ENCODE measurements at regions not wholly inside any gene's neighbourhood (a gene's known extent, or its start where the extent isn't known, plus 50 kb on each side); places are given as distances from the start of the nearest gene placed in this dataset.
"Not testable (repeated sequence)": the region's sequence is repeated elsewhere in the genome, so short reads cannot be mapped to it uniquely, and the experiment has no call there.

DNA sequence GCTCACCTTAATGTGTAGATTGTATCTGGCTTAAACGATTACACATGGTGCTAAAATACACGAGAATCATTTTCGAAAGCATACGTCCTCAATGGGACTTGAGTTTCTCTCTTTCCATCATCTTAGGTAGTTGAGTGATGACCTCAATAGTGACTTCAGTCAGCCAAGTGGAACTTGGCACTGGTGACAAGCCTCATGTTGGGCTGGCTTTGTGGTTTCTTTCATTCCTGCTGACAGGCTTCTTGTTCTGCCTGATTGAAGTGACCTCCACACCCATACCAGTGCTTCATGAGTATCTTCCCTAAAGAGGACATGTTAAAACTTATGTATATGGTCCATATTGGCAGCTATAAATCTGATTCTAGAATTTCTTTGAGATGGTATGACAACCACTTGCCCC is 159.1 kb upstream of the WDR1 start:
- no peak for DNase-seq (ENCODE audit: low spot score)

DNA sequence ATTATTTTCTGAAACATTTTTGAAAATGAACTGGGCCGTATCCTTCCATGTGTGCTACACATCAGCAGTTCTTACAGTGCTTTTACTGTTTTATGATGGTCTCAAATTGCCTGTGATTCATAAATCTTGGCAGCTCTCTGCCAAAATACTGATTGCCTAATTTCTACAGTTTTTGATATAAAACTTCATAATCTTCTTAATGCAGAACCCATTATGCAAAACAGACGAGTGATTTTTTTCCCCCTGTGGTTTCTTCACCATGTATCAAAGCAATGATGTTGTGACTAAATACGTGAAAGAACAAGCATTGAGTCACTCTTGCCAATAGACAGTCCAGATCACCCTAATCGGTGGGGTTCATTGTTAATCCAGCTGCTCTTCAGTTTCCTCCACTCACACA is 156.4 kb upstream of the WDR1 start:
- DNase-seq (ENCODE audit: low spot score), result no peak

DNA sequence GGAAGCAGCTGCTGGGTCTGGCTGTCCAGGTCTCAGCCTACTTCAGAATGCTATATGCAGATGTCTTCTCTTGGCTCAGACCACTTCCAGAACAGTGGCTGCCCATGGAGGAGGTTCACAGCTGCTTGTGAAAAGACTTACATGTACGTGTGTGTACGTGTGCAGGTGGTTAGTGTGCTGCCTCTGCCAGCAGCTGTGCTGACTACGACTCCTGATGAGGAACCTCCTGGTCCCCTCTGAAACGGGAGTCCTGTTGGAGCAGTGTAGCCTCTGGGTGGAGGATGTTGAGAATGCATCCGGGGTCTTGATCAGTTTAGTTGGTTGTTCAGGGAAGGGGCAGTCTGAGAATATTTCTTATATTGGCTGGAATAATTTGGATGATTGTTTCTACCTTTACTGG is 155.9 kb upstream of the WDR1 start:
- DNase-seq (ENCODE audit: low spot score), result no peak

DNA sequence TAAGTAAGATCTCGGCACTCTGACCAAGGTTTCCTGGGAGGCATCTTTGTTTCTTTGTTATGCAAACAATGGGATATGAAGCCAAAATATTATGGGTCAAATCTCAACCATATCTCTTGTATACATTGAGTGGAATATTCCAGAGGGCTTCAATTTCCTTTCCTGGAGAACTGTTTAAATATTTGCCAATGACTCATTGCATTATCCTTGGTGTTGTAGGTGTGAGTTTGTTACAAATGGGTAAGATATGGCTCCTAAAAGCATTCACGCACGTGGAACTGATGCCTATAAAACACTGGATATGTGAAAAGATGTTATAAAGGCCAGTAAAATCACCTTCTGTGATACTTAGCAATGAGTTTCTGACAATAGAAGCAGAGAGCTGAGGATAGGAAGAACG is 150.5 kb upstream of the WDR1 start:
- no peak for DNase-seq (ENCODE audit: low spot score)

DNA sequence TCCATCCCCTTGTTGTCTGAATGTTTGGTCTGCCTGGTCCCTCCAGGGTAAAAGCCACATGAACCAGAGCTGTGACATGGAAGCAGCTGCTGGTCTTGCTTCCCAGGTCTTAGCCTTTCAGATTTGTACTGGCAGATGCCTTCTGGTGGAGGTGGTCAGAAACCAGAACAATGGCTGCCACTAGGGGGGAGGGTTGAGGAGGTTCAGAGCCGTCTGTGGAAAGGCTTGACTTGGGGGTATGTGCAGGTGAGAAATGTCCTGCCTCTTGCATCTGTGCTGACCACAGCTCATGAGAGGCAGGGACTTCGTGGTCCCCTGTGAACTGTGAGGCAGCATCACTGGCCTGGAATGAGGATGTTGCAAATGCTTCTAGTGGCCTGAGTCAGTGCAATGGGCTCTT is 144.2 kb upstream of the WDR1 start:
- DNase-seq (ENCODE audit: low spot score), result no peak

DNA sequence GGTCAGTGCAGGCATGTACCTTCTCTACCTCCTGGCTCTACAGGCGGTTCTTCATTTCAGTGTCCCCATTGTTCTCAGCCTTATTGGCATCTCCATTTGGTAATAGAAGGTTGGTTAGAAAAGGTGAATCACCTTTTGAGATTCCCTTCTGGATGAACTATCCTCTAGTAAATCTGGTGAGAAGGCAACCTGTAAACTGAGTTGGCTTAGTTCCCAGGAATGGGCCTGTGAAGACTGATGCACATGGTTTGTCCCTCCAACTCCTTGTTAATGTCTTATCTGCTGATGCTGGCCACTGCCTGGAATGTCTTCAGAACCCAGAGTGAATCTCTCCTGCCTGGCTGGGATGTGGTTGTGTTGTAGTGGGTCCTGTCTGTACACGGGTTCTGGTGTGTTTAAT is 143.4 kb upstream of the WDR1 start:
- no peak for DNase-seq (ENCODE audit: low spot score)

DNA sequence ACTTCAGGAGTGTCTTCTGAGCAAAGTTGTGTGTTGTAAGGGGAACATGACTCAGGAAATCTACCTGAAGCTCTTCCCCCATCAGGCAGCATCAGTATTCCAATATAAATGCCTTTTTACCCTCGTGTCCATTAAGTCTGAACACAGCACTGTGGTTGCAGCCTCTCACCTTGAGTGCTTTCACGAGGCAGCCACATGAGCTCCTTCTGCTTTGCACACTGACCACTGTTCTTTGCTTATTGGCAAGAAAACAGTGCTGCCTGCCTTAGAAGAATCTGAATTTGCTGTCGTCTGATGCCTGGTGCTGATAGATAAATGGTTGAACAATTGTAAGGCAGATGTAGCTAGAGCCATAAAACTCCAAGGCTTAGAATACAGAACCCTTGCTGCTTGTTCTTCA is 139.6 kb upstream of the WDR1 start:
- no peak for DNase-seq (ENCODE audit: low spot score)

DNA sequence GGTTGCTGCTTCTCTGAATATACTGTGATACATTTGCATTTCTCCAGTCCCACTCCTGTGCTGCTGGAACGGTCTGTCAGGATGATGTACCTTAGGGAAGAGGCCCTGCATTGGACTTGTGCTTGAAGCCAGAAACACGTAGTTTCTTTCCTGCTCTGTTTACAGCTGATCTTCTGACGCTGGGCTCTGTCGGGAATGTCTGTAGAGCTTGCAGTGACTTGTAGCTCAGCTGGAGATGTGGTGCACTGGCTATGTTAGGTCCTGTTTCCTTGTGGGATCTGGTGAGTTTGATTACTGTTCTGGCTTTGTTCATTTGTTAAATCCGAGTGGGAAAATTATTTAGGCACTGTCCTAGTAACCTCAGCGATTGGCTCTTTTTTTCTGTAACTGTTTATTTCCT is 137.2 kb upstream of the WDR1 start:
- DNase-seq (ENCODE audit: low spot score), result no peak

DNA sequence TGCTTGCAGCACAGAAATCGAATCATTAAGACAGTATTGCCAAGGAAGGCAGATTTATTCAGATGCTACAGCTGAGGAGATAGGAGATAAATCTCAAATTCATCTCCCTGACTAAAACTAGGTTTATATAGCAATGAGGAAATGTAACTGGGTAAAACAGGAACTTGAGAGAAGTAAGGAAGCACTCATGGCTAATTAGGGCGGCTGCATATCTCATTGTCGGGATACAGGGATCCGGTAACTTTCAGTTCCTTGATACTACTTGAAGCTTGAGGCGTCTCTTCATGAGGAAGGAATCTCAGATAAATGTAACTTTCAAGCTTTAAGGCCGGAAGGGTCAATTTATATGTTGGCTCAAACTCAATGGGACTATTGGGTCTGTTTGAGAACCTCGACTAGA is 129.2 kb upstream of the WDR1 start:
- DNase-seq (ENCODE audit: low spot score), result peak; percentile 0

DNA sequence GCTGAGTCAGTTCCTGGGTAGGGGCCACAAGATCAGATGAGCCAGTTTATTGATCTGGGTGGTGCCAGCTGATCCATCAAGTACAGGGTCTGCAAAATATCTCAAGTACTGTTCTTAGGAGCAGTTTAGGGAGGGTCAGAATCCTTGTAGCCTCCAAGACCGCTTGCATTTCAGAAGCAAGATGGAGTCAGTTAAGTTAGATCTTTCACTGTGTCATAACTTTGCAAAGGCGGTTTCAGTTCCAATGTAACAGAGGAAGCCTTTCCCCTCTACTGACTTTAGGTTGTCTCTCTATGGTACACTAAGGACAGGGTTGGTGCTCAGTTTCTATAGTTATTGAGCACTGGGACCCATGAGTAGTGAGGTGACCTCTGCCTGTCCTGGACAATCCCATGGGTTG is 127.3 kb upstream of the WDR1 start:
- peak; percentile 1 for DNase-seq (ENCODE audit: low spot score)

DNA sequence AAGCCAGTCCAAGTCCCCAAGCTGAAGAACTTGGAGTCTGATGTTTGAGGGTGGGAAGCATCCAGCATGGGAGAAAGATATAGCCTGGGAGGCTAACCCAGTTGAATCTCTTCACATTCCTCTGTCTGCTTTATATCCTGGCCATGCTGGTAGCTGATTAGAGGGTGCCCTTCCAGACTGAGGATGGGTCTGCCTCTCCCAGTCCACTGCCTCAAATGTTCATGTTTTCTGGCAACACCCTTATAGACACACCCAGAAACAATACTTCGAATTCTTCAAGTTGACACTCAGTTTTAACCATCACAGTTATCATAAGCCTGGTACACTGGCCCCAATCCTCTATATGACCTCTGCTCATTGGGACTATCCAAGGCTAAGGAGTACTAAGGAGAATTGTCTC is 124.1 kb upstream of the WDR1 start:
- DNase-seq (ENCODE audit: low spot score), result no peak

DNA sequence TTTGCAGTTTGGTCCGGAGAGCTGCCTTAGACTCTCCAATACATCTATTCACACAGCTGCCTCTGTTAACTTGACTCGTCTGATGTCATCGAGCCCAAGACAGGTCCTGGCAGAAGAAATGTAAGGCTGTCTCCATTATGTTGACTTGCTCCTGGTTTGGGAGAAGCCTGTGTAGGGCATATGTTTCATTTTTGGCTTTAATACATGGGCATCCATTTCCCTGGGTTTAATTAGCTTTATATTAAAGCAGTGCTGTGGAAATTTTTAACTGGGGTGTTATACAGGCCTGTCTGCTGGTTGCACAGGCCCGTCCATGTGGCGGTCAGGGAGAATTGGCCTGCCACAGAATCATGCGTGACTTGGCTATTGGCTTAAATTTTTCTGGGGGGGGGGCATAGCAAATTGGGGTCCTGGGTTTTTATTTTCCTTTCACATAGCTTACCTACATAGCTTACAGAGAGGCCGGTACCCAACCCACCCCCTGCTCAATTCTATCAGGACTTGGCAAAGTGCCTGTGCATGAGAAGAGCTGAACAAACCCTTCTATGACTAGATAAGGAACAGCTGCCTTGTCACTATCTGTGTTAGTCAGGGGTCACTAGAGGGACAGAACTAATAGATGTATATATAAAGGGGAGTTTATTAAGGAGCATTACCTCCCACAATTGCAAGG is 123.5 kb upstream of the WDR1 start:
- peak; percentile 0 for DNase-seq (ENCODE audit: low spot score)

DNA sequence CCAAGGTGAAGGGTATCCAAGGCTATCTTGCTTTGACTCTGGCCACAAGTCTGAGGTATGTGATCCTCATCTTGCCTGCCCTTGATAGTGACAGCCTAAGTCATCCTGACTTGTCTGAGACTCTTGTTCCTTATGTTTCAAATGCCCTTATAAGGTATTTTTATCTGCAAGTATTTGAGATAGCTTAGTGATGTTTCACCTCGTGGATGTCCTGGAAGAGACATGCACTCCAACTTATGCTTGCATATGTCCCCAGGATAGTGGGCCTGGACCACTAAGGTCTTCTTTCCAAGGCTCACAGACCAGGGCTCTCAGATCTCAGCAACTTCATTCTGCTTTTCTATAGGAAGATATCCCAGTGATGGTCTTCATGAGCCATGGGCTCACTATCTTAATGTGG is 120.5 kb upstream of the WDR1 start:
- DNase-seq (ENCODE audit: low spot score), result peak; percentile 0

DNA sequence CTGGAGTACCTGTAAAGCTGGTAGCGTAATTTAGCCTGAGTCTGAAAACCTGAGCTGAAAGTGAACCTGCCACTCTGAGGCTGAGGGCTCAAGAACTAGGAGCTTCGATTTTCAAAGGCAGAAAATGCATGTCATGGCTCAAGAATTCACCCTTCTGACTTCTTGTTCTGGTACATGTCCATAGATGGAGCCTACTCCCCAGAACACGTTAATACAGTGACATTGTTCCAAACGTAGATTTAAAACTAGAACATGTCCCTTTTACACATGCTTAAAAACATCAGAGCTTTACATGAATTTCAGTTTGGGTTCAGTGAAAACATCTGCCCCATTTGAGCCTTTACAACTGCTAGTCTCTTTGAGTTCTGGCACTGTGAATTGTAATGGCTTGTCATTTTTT is 115.5 kb upstream of the WDR1 start:
- DNase-seq (ENCODE audit: low spot score), result no peak

DNA sequence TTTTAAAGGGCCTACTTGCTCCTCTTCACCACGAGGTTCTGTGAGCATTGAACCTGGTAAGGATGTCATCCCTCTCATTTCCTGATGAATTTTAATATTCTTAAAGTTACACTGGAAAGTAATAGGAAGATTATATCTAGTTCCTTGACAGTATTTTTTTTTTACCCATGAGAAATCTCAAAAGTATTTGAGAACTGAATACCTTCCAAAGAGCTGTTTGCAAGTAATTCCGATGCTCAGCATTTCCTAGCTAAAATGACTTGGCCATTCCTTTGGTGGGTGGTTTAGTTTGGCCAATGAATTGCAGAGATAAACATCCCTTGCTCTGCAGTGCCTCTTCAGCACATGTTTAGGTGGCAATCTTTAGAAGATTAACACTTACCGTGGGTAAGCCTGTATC is 110.2 kb upstream of the WDR1 start:
- no peak for DNase-seq (ENCODE audit: low spot score)

DNA sequence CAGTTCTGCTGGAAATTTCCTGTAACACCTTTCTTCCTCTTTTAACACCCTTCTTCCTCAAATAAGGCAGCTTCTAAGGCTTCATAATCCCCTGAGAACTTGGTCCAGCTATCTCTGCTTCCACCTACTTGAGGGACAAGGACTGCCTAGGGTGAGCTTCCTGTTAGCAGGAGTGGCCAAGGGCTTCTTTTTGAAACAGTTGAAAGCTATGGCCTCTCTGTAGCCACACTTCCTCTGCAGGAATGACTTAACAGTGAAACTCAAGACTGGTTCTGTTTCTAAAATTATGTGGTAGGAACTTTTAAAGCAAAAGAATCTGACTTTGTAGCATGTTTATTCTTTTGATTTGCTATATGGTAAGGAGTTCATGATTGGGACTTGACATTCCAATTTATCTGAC is 108.5 kb upstream of the WDR1 start:
- no peak for DNase-seq (ENCODE audit: low spot score)

DNA sequence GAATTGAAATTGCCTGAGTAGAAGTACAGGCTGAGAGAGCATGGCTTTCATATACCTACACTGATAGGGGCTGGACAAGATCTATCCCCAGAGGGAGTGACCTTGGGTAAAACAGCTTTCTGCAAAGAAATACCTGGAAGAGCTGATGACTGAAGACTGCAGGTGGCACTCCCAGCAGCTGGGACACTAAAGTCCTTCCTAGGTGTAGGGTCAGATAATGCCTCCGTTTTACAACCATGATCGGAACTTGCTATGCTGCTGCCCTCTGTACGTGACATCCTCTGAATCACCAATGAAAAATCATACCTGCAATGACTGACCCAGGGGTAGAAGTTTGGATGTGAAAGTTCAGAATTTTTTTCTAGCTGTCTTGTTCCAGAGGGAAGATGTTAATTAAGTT is 107.2 kb upstream of the WDR1 start:
- no peak for DNase-seq (ENCODE audit: low spot score)

DNA sequence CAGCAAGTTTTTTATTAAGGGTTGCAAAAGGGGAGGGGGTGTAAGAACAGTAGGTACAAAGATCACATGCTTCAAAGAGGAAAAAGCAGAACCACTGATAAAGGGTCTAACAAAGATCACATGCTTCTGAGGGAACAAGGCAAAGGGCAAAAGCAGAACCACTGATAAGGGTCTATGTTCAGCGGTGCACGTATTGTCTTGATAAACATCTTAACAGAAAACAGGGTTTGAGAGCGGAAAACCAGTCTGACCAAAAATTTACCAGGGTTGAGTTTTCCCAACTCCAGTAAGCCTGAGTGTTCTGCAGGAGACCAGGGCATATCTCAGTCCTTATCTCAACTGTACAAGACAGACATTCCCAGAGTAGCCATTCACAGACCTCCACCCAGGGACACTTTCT is 96.9 kb upstream of the WDR1 start:
- not testable (repeated sequence) for DNase-seq (ENCODE audit: low spot score)

DNA sequence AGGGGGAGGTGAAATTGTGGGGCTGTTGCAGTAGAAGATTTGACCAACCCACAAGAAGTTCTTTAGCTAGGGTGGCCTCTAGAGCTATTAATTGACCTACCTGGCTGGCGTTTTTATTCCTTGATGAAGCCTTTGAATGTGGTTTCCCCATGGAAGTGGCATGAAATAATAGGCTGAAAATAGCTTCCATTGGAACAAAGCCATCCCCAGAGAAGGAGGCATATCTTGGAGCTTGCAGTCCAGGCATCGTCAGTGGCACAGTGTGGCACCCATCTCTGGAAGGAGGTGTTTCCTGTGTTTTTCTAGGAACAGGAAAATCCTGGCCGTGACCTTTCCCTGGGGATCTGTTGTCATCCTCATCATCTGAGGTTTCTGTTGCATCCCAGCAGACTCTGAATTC is 96.3 kb upstream of the WDR1 start:
- DNase-seq (ENCODE audit: low spot score), result no peak

DNA sequence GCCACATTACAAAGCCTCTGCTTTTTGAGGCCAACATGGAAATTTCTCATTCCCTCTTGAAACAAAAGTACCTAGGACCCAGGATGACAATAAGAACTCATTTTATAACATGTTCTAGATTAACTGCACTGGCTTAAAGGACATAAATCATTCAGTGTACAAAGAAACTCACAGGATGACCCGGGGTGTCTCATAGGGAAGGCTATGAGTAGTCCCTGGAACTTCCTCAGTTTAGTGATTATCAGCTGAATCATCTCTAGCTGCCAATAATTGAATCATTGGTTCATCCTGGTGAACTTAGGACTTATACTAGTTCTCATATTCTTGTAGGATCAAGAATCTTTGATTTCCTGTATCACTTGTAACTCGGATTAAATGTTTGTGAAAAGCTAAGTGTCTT is 95.8 kb upstream of the WDR1 start:
- no peak for DNase-seq (ENCODE audit: low spot score)

DNA sequence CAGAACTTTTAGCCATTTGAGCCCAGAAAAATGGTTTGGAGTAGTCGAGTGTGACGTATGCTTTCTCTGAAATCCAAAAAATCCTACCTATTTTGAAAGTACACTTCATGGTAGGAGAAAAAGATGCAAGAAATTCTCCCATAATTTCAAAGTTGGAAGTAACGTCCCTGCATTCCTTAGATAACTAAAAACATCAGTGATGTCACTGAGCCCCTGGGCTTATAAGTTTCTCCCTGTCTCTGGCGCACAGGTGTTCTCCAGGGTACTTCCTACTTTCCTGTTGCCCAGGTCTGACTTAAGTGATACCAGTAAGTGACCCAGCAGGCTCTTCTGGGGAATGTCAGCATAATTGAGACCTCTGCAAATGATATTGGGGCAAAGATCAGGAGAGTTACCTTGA is 90.5 kb upstream of the WDR1 start:
- no peak for DNase-seq (ENCODE audit: low spot score)

DNA sequence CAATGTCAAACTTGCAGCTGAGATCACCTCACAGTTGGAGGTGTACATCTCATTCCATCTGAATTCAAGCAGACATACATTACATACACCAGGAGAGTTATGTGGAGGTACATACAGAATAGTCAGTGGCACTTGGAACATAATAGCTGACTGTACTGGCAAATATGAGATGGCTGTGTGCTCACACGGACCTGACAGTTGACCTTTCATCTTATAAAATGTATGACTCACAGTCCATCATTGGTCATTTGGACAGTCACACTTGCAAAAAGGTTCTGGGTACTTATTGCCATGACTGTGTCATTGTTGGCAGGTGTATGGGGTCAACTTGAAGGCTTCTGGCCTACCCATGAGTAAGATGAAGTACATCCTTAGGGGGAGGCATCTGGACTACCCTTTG is 88.6 kb upstream of the WDR1 start:
- DNase-seq (ENCODE audit: low spot score), result peak; percentile 11

DNA sequence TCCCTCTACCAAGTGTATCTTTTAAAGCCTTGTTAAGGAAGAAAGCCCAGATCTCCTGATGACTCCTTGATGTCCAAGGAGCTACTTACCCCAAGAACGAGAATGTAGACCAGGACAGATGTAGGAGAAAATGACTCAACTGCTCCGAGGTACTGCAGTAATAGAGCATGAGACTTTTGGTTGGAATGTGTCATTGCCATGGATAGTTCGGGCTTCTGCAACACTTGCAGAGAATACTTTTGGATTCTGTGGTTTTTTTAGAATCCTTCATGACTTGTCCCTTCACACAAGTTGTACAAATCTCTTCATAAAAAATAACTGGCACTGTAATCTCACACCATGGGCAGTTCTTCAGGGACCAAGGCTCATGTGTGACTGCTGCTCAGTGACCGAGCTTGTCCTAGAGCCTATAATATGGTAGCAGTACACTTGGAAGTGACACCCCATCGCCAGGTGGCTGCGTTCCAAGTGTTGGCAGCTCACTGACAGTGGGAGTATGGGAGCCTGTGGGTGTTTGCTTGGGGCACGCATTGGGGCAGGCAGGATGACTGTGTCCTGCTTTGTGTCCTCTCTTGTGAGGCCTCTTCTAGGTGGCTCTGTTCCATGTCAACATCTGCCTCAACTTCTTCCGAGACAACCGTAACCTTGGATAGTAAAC is 87.9 kb upstream of the WDR1 start:
- DNase-seq (ENCODE audit: low spot score), result peak; percentile 43

DNA sequence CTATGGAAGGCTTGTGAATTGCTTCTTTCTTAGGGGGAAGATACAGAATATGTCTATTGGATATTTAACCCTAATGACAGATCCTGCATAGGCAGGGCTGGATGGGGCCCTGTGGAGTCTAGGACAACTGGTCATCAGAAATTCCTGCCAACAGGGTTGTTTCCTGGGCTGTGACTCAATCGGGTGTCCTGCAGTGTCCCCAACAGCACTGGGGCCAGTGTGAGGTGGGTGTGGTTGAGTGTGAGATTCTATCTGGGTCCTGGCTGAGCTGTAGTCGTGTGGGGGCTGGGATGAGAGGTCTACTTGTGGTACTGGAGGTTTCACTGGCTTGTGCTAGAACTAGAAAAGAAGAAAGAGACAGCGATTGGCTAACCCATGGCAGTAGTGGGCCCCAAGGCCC is 87.3 kb upstream of the WDR1 start:
- peak; percentile 0 for DNase-seq (ENCODE audit: low spot score)
